ENCODE measurements at regions not wholly inside any gene's neighbourhood (a gene's known extent, or its start where the extent isn't known, plus 50 kb on each side); places are given as distances from the start of the nearest gene placed in this dataset.

GRCh38 chr16:5385811-5386210 lies 288.2 kb upstream of the EEF2KMT start:
- no peaks in the 10 kb centered on the region for H3K9me3 ChIP-seq

GRCh38 chr16:5385115-5385514 lies 287.5 kb upstream of the EEF2KMT start:
- Histone ChIP-seq H3K27ac (no peak overlapping the region), H3K27me3 (replicated peaks; ENCODE audit: insufficient read depth) (no peaks in the 10 kb centered on the region), H3K36me3 (no peaks in the 10 kb centered on the region), H3K9me3 (no peaks in the 10 kb centered on the region), H3K4me3 (no peak overlapping the region), H3K4me1 (replicated peaks) (no peaks in the 10 kb centered on the region)
- no peak for DNase-seq (ENCODE audit: low spot score)
- intact Hi-C loops (cut with DNase I), result no loop called here
- TF ChIP-seq POLR2A (IDR thresholded peaks at IDR 0.05) (no peak), POLR2AphosphoS5 (IDR thresholded peaks at IDR 0.05) (no peak), CTCF (IDR thresholded peaks at IDR 0.05) (no peak)
- 88% methylated on average over 2 of the region's 2 CpGs for WGBS

More at GRCh38 chr16:5385811-5386210, 288.2 kb upstream of the EEF2KMT start:
- intact Hi-C loops (cut with DNase I), result no loop called here
- no peak for DNase-seq (ENCODE audit: low spot score)
- no peaks in the 10 kb centered on the region for H3K27me3 ChIP-seq (replicated peaks; ENCODE audit: insufficient read depth)
- TF ChIP-seq POLR2A (IDR thresholded peaks at IDR 0.05) (no peak), CTCF (IDR thresholded peaks at IDR 0.05) (no peak), POLR2AphosphoS5 (IDR thresholded peaks at IDR 0.05) (no peak)
- H3K4me1 ChIP-seq (replicated peaks), result no peaks in the 10 kb centered on the region
- H3K4me3 ChIP-seq, result no peak overlapping the region
- 21% methylated on average over 3 of the region's 3 CpGs for WGBS
- H3K36me3 ChIP-seq, result no peaks in the 10 kb centered on the region
- no peak overlapping the region for H3K27ac ChIP-seq

GRCh38 chr16:5383737-5384136 lies 286.1 kb upstream of the EEF2KMT start:
- TF ChIP-seq CTCF (IDR thresholded peaks at IDR 0.05), result no peak
- no peak for TF ChIP-seq POLR2A (IDR thresholded peaks at IDR 0.05)
- no peak for TF ChIP-seq POLR2AphosphoS5 (IDR thresholded peaks at IDR 0.05)
- Histone ChIP-seq H3K36me3 (no peaks in the 10 kb centered on the region), H3K27me3 (replicated peaks; ENCODE audit: insufficient read depth) (no peaks in the 10 kb centered on the region), H3K4me1 (replicated peaks) (no peaks in the 10 kb centered on the region), H3K27ac (no peak overlapping the region), H3K4me3 (no peak overlapping the region), H3K9me3 (no peaks in the 10 kb centered on the region)
- WGBS, result 85% methylated on average over 2 of the region's 2 CpGs
- no peak for DNase-seq (ENCODE audit: low spot score)
- intact Hi-C loops (cut with DNase I), result no loop called here

GRCh38 chr16:5382484-5382883 lies 284.9 kb upstream of the EEF2KMT start:
- Histone ChIP-seq H3K36me3 (no peaks in the 10 kb centered on the region), H3K4me3 (no peak overlapping the region), H3K27ac (no peak overlapping the region), H3K27me3 (replicated peaks; ENCODE audit: insufficient read depth) (no peaks in the 10 kb centered on the region), H3K9me3 (no peaks in the 10 kb centered on the region), H3K4me1 (replicated peaks) (no peaks in the 10 kb centered on the region)
- 49% methylated on average over 4 of the region's 4 CpGs for whole genome bisulfite sequencing
- TF ChIP-seq POLR2A (IDR thresholded peaks at IDR 0.05), result no peak
- intact Hi-C loops (cut with DNase I), result no loop called here
- DNase-seq (ENCODE audit: low spot score), result no peak

- Histone ChIP-seq H3K4me1 (replicated peaks) (no peaks in the 10 kb centered on the region), H3K4me3 (no peak overlapping the region), H3K9me3 (no peaks in the 10 kb centered on the region), H3K27ac (no peak overlapping the region), H3K27me3 (replicated peaks; ENCODE audit: insufficient read depth) (no peaks in the 10 kb centered on the region), H3K36me3 (no peaks in the 10 kb centered on the region)
- DNase-seq (ENCODE audit: low spot score), result no peak
- intact Hi-C loops (cut with DNase I), result no loop called here
- no peak for TF ChIP-seq POLR2AphosphoS5 (IDR thresholded peaks at IDR 0.05)
- TF ChIP-seq POLR2A (IDR thresholded peaks at IDR 0.05), result no peak
- TF ChIP-seq CTCF (IDR thresholded peaks at IDR 0.05), result no peak
- 78% methylated on average over 3 of the region's 3 CpGs for WGBS
Measured at GRCh38 chr16:5381481-5381880, 283.9 kb upstream of the EEF2KMT start.
